ENCODE measurements at regions not wholly inside any gene's neighbourhood (a gene's known extent, or its start where the extent isn't known, plus 50 kb on each side); places are given as distances from the start of the nearest gene placed in this dataset.

GRCh38 chr15:35720984-35721383 is 175.0 kb upstream of the DPH6 start:
- TF ChIP-seq CTCF (conservative IDR thresholded peaks at IDR 0.05 in 1 of 2, IDR thresholded peaks at IDR 0.05 in 1 of 2; ENCODE audit: low read depth in 1 of 2, low read length in 2 of 2) (no peak), EZH2 (IDR thresholded peaks at IDR 0.05; ENCODE audit: low read length, missing control alignments) (no peak)
